ENCODE measurements at regions not wholly inside any gene's neighbourhood (a gene's known extent, or its start where the extent isn't known, plus 50 kb on each side); places are given as distances from the start of the nearest gene placed in this dataset.

DNA sequence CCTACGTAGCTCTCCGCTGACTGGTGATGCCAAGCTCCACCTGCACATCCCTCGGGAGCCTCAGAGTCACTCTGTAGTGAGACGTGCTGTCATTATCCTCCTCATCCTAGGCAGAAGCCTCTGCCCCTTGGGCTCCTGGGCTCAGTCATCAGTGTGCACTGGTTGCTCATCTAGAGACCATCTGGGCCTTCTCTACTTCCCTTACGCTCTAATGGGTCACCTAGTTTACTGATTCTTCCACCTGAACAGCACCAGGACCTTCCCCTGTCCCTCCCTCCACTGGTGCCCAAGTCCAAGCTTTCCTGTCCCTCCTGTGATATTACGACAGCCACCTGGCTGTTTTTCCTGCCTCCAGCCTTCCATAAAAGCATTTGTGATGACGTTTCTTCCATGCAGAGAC lies 136.1 kb upstream of the ERRFI1 start:
- TF ChIP-seq EZH2 (IDR thresholded peaks at IDR 0.05; ENCODE audit: low read depth): no peak
- TF ChIP-seq, protein P1, sequence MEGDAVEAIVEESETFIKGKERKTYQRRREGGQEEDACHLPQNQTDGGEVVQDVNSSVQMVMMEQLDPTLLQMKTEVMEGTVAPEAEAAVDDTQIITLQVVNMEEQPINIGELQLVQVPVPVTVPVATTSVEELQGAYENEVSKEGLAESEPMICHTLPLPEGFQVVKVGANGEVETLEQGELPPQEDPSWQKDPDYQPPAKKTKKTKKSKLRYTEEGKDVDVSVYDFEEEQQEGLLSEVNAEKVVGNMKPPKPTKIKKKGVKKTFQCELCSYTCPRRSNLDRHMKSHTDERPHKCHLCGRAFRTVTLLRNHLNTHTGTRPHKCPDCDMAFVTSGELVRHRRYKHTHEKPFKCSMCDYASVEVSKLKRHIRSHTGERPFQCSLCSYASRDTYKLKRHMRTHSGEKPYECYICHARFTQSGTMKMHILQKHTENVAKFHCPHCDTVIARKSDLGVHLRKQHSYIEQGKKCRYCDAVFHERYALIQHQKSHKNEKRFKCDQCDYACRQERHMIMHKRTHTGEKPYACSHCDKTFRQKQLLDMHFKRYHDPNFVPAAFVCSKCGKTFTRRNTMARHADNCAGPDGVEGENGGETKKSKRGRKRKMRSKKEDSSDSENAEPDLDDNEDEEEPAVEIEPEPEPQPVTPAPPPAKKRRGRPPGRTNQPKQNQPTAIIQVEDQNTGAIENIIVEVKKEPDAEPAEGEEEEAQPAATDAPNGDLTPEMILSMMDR (conservative IDR thresholded peaks at IDR 0.05): no peak

Measured in PC-9 (cell line).